ENCODE measurements at regions not wholly inside any gene's neighbourhood (a gene's known extent, or its start where the extent isn't known, plus 50 kb on each side); places are given as distances from the start of the nearest gene placed in this dataset.

DNA sequence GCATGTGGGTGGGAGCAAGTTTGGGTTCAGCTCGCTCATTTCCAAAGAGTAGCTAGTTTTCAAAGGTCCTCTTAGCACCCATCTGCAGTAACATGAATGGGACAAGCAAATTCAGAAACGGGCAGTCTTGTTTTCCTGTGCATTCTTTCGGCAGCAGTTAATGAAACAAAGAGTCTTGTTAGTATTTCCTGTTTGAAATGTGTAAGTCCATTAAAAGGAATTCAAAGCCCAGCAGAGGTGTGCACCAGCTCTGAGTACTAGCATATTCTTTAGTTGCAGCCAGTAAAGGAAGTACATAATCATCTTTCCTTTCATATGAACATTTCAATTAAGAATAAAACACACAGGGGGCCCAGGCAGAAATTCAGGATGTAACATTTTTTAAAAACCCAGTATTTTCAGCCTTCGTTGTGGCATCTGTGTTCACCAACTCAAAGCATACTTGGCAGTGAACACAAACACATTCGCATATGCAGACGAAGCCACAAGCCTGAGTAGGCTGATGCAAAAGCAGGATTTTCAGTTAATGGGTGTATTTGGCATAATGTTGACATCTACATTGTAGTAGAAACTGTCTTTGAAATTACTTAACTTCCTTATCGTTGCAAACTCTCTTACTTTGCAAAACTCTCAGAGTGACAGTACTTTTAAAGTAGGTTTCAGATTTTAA lies 570.0 kb upstream of the FLRT2 start:
- TF ChIP-seq POLR2AphosphoS5 (IDR thresholded peaks at IDR 0.05), result no peak
- TF ChIP-seq, protein P1, sequence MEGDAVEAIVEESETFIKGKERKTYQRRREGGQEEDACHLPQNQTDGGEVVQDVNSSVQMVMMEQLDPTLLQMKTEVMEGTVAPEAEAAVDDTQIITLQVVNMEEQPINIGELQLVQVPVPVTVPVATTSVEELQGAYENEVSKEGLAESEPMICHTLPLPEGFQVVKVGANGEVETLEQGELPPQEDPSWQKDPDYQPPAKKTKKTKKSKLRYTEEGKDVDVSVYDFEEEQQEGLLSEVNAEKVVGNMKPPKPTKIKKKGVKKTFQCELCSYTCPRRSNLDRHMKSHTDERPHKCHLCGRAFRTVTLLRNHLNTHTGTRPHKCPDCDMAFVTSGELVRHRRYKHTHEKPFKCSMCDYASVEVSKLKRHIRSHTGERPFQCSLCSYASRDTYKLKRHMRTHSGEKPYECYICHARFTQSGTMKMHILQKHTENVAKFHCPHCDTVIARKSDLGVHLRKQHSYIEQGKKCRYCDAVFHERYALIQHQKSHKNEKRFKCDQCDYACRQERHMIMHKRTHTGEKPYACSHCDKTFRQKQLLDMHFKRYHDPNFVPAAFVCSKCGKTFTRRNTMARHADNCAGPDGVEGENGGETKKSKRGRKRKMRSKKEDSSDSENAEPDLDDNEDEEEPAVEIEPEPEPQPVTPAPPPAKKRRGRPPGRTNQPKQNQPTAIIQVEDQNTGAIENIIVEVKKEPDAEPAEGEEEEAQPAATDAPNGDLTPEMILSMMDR (IDR thresholded peaks at IDR 0.05; ENCODE audit: poor library complexity, severe bottlenecking), result no peak
